Activated CD8-positive, alpha-beta memory T cell treated with anti-CD3 and anti-CD28 coated beads, Interleukin-2, amount 50 U/mL, for 1 hour (primary cell): ENCODE measurements at regions not wholly inside any gene's neighbourhood (a gene's known extent, or its start where the extent isn't known, plus 50 kb on each side); places are given as distances from the start of the nearest gene placed in this dataset.
"Not testable (repeated sequence)": the region's sequence is repeated elsewhere in the genome, so short reads cannot be mapped to it uniquely, and the experiment has no call there.

Experiments
- DNase-seq: peaks from one replicate; pipeline ENCODE4 v3.0.0-alpha.2; 2020; ENCODE audit errors: extremely low read depth

GRCh38 chr20:53645582-53645897 lies 51.9 kb upstream of the ZNF217 start:
- no peak for DNase-seq

- not testable (repeated sequence) for DNase-seq
These were observed 50.5 kb upstream of the ZNF217 start for GRCh38 chr20:53644108-53644507.
